Lower leg skin (tissue), 4 donors: ENCODE measurements at regions not wholly inside any gene's neighbourhood (a gene's known extent, or its start where the extent isn't known, plus 50 kb on each side); places are given as distances from the start of the nearest gene placed in this dataset.

Experiments
- DNase-seq, 2 donors: peaks; one replicate each; pipeline ENCODE4 v3.0.0-alpha.2; 2019; ENCODE audit warnings: low spot score in 2 of 2
- H3K4me3 ChIP-seq: fragments of 200-600 bp; sonication (generic); 2 replicates; pipeline ENCODE4 v1.5.1; 2017; ENCODE audit warnings: mild to moderate bottlenecking, low read depth; ENCODE audit not compliant: poor library complexity, severe bottlenecking
- CTCF ChIP-seq, 3 donors: fragments of 450-650 bp; IDR thresholded peaks; one replicate each; pipeline ENCODE4 v1.5.1; 2016; ENCODE audit warnings: antibody characterized with exemption in 3 of 3, mild to moderate bottlenecking in 3 of 3, moderate library complexity in 2 of 3
- POLR2A ChIP-seq, 2 donors: fragments of 450-650 bp; IDR thresholded peaks; one replicate each; pipeline ENCODE4 v1.6.1; 2016 to 2017; ENCODE audit warnings: antibody characterized with exemption in 2 of 2, mild to moderate bottlenecking in 1 of 2, moderate library complexity in 1 of 2
- WGBS, 2 donors: methylation state at CpG; one replicate each; pipeline ENCODE4 v1.1.5; 2018; 5-methylcytosine and 5-hydroxymethylcytosine counted together
- intact Hi-C: fragments of 100-400 bp; cut with DNase I; formaldehyde crosslinking; loops from one replicate; pipeline ENCODE4 v1.15.0; 2023; ENCODE audit warnings: low total_unique reads

- DNase-seq, result no peak
- 46 to 54% methylated on average over 5 of the region's 5 CpGs for WGBS, 2 donors
- TF ChIP-seq POLR2A (IDR thresholded peaks at IDR 0.05) (no peak), CTCF (IDR thresholded peaks at IDR 0.05) (no peak)
- H3K4me3 ChIP-seq, result no peak overlapping the region
- intact Hi-C loops, result no loop called here
Measured at GRCh38 chr15:69557020-69557706, 104.5 kb downstream of the RPLP1 start.

- intact Hi-C loops, result no loop called here
- WGBS, 2 donors, result 79 to 83% methylated on average over 2 of the region's 2 CpGs
- no peak for DNase-seq
- TF ChIP-seq POLR2A (IDR thresholded peaks at IDR 0.05), result no peak
- no peak for TF ChIP-seq CTCF (IDR thresholded peaks at IDR 0.05)
- H3K4me3 ChIP-seq, result no peak overlapping the region
Measured at GRCh38 chr15:69557707-69558409, 105.2 kb downstream of the RPLP1 start.

- DNase-seq, result no peak
- intact Hi-C loops, result no loop called here
- WGBS, 2 donors, result 68 to 72% methylated on average over 5 of the region's 5 CpGs
- TF ChIP-seq POLR2A (IDR thresholded peaks at IDR 0.05), result no peak
- H3K4me3 ChIP-seq, result no peak overlapping the region
Measured at GRCh38 chr15:69559440-69560190, 107.0 kb downstream of the RPLP1 start.

GRCh38 chr15:69561071-69561784, 108.6 kb downstream of the RPLP1 start:
- H3K4me3 ChIP-seq, result no peak overlapping the region
- 87 to 93% methylated on average over 14 of the region's 14 CpGs for WGBS, 2 donors
- no peak for TF ChIP-seq POLR2A (IDR thresholded peaks at IDR 0.05)
- no peak for TF ChIP-seq CTCF (IDR thresholded peaks at IDR 0.05)
- intact Hi-C loops, result no loop called here
- DNase-seq, result no peak

GRCh38 chr15:69562116-69562515, 109.5 kb downstream of the RPLP1 start:
- intact Hi-C loops, result no loop called here
- WGBS, 2 donors, result 73 to 82% methylated on average over 7 of the region's 7 CpGs
- no peak overlapping the region for H3K4me3 ChIP-seq
- no peak for DNase-seq
- no peak for TF ChIP-seq CTCF (IDR thresholded peaks at IDR 0.05)
- no peak for TF ChIP-seq POLR2A (IDR thresholded peaks at IDR 0.05)
